GM23248 (cell line): ENCODE measurements at regions not wholly inside any gene's neighbourhood (a gene's known extent, or its start where the extent isn't known, plus 50 kb on each side); places are given as distances from the start of the nearest gene placed in this dataset.

Experiments used
- DNase-seq: peaks from one replicate; pipeline ENCODE4 v3.0.0-alpha.2; 2015
- H2AFZ ChIP-seq: fragments of 200-600 bp; sonication (generic); 2 replicates; pipeline ENCODE4 v1.6.1; 2016; ENCODE audit warnings: antibody characterized with exemption
- H3F3A ChIP-seq: fragments of 200-600 bp; sonication (generic); 2 replicates; pipeline ENCODE4 v1.6.1; 2016; ENCODE audit warnings: mild to moderate bottlenecking, antibody characterized with exemption, mixed run types; ENCODE audit not compliant: insufficient read depth
- H3K27ac ChIP-seq: fragments of 200-600 bp; sonication (generic); 2 replicates; pipeline ENCODE4 v1.5.1; 2016; ENCODE audit warnings: mild to moderate bottlenecking
- H3K27me3 ChIP-seq: fragments of 200-600 bp; sonication (generic); replicated peaks from 2 replicates; pipeline ENCODE4 v1.6.1; 2016; ENCODE audit warnings: mild to moderate bottlenecking; ENCODE audit not compliant: insufficient read depth
- H3K36me3 ChIP-seq: fragments of 200-600 bp; sonication (generic); 2 replicates; pipeline ENCODE4 v1.6.1; 2016; ENCODE audit warnings: low read depth, mild to moderate bottlenecking
- H3K4me1 ChIP-seq: fragments of 200-600 bp; sonication (generic); 2 replicates; pipeline ENCODE4 v1.6.1; 2016; ENCODE audit warnings: mild to moderate bottlenecking; ENCODE audit not compliant: insufficient read depth
- H3K4me2 ChIP-seq: fragments of 200-600 bp; sonication (generic); one replicate; pipeline ENCODE4 v1.6.1; 2016; ENCODE audit warnings: mild to moderate bottlenecking; ENCODE audit not compliant: unreplicated experiment
- H3K4me3 ChIP-seq: fragments of 200-600 bp; sonication (generic); 2 replicates; pipeline ENCODE4 v1.5.1; 2016; ENCODE audit warnings: mild to moderate bottlenecking
- H3K79me2 ChIP-seq: fragments of 200-600 bp; sonication (generic); 2 replicates; pipeline ENCODE4 v1.6.1; 2016; ENCODE audit warnings: mild to moderate bottlenecking; ENCODE audit not compliant: insufficient read depth
- H3K9ac ChIP-seq: fragments of 200-600 bp; sonication (generic); 2 replicates; pipeline ENCODE4 v1.6.1; 2016; ENCODE audit warnings: mild to moderate bottlenecking
- H3K9me2 ChIP-seq: fragments of 200-600 bp; sonication (generic); 2 replicates; pipeline ENCODE4 v1.6.1; 2016; ENCODE audit warnings: mixed run types, mild to moderate bottlenecking, moderate library complexity; ENCODE audit not compliant: insufficient read depth
- H3K9me3 ChIP-seq: fragments of 200-600 bp; sonication (generic); one replicate; pipeline ENCODE4 v1.6.1; 2017; ENCODE audit warnings: low read depth
- H4K20me1 ChIP-seq: fragments of 200-600 bp; sonication (generic); 2 replicates; pipeline ENCODE4 v1.6.0; 2016; ENCODE audit not compliant: insufficient read depth
- EZH2 ChIP-seq: fragments of 200-600 bp; sonication (generic); IDR thresholded peaks from 2 replicates; pipeline ENCODE4 v1.6.1; 2018; ENCODE audit warnings: antibody characterized with exemption, mild to moderate bottlenecking; ENCODE audit not compliant: insufficient read depth, poor library complexity, severe bottlenecking
- EZH2phosphoT487 ChIP-seq: fragments of 200-600 bp; sonication (generic); IDR thresholded peaks from 2 replicates; pipeline ENCODE4 v1.6.1; 2018; ENCODE audit warnings: antibody characterized with exemption, moderate library complexity, mild to moderate bottlenecking, low read depth; ENCODE audit not compliant: insufficient read depth
- WGBS, 2 experiments: methylation state at CpG; one replicate each; pipeline ENCODE4 v1.1.6; 2015 to 2017; ENCODE audit warnings: low lambda C conversion rate in 2 of 2, low coverage in 1 of 2; ENCODE audit errors: missing lambda C conversion rate in 2 of 2; 5-methylcytosine and 5-hydroxymethylcytosine counted together
- in situ Hi-C: fragments of 300-500 bp; cut with MboI; formaldehyde crosslinking; loops from 2 replicates; pipeline ENCODE4 v1.15.0; 2020

- Histone ChIP-seq H4K20me1 (no peaks in the 10 kb centered on the region), H3K4me1 (peaks cover 14% of the 10 kb centered on the region), H3K79me2 (no peaks in the 10 kb centered on the region), H3K4me3 (no peak overlapping the region), H3K9ac (no peak overlapping the region), H3K9me3 (no peaks in the 10 kb centered on the region), H3K4me2 (no peak overlapping the region), H2AFZ (no peak overlapping the region), H3K27ac (no peak overlapping the region), H3K36me3 (no peaks in the 10 kb centered on the region), H3K9me2 (no peaks in the 10 kb centered on the region), H3K27me3 (no peaks in the 10 kb centered on the region), H3F3A (0 out of 2 replicates have a peak, but pooled peaks cover 4% of the 10 kb centered on the region)
- in situ Hi-C loops: no loop called here
- WGBS, 2 experiments: 34 to 42% methylated on average over 5 of the region's 5 CpGs
- TF ChIP-seq EZH2phosphoT487 (no peak), EZH2 (no peak)
- DNase-seq: peak; percentile 82
These were observed 198.2 kb upstream of the UBE2E2 start for GRCh38 chr3:23004971-23005370.

DNA sequence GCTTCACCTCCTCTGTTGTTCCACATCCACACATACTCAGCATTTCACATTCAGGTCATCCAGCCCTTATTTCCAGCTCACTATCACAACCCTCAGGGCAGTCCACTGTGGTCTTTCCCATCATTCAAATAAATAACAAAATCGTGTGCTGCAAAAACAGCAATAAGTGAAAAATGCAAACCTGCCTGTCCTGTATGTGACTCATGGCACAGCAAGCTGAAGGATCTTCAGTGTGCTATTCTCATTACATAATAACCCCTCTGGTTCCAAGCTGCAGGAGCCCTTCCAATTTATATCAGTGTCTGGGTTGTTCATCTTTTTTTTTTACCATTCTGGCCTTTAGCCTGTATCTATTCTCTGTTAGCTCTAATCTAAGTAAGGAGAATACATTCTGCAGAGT, 185.3 kb upstream of the UBE2E2 start:
- Histone ChIP-seq H3K27ac (no peak overlapping the region), H3K4me2 (peak overlapping the region; percentile 1), H3K4me1 (peaks cover 12% of the 10 kb centered on the region), H3K9ac (no peak overlapping the region), H4K20me1 (no peaks in the 10 kb centered on the region), H2AFZ (no peak overlapping the region), H3F3A (peaks cover 4% of the 10 kb centered on the region; the same call in 1 of the 2 replicates), H3K9me2 (no peaks in the 10 kb centered on the region), H3K4me3 (no peak overlapping the region), H3K27me3 (0 out of 2 replicates have a peak, but pooled peaks cover 8% of the 10 kb centered on the region), H3K9me3 (no peaks in the 10 kb centered on the region), H3K79me2 (no peaks in the 10 kb centered on the region), H3K36me3 (no peaks in the 10 kb centered on the region)
- DNase-seq: peak; percentile 63
- TF ChIP-seq EZH2: no peak
- no peak for TF ChIP-seq EZH2phosphoT487
- WGBS, 2 experiments: 0% methylated on average over 1 of the region's 1 CpG
- in situ Hi-C loops: no loop called here

GRCh38 chr3:23019596-23020300, 183.4 kb upstream of the UBE2E2 start:
- peaks cover 12% of the 10 kb centered on the region for H3K4me1 ChIP-seq
- H3K9ac ChIP-seq: no peak overlapping the region
- no peaks in the 10 kb centered on the region for H3K9me3 ChIP-seq
- TF ChIP-seq EZH2: no peak
- TF ChIP-seq EZH2phosphoT487: no peak
- H2AFZ ChIP-seq: no peak overlapping the region
- no peak overlapping the region for H3K27ac ChIP-seq
- no peaks in the 10 kb centered on the region for H3K36me3 ChIP-seq
- H3K27me3 ChIP-seq: 0 out of 2 replicates have a peak, but pooled peaks cover 8% of the 10 kb centered on the region
- DNase-seq: no peak
- no peaks in the 10 kb centered on the region for H3K79me2 ChIP-seq
- no peaks in the 10 kb centered on the region for H3K9me2 ChIP-seq
- no peak overlapping the region for H3K4me2 ChIP-seq
- 70 to 77% methylated on average over 4 of the region's 4 CpGs for WGBS, 2 experiments
- peaks cover 4% of the 10 kb centered on the region; the same call in 1 of the 2 replicates for H3F3A ChIP-seq
- in situ Hi-C loops: no loop called here
- H4K20me1 ChIP-seq: no peaks in the 10 kb centered on the region
- no peak overlapping the region for H3K4me3 ChIP-seq

DNA sequence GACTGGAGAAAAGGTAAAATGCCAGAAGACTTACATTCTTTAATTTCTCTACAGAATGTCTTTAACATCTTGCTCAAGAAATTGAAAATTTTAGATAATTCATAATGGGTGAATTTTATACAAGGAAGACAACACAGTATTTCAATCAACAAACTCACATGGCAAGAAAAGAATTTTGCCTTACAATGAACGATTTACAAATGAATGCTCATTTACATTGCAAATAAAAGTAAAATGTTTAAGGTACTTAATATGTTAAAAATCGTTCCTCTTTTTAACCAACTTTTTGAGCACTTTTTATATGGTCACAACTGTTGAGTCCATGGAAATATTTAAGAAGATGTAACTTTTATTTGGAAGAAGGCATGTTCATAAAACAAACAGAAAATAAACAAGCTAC, 174.8 kb upstream of the UBE2E2 start:
- TF ChIP-seq EZH2phosphoT487 (no peak), EZH2 (no peak)
- Histone ChIP-seq H3F3A (no peaks in the 10 kb centered on the region), H3K36me3 (no peaks in the 10 kb centered on the region), H3K9me2 (no peaks in the 10 kb centered on the region), H3K9me3 (no peaks in the 10 kb centered on the region), H4K20me1 (no peaks in the 10 kb centered on the region), H3K27ac (no peak overlapping the region), H3K4me1 (no peaks in the 10 kb centered on the region), H3K4me3 (no peak overlapping the region), H3K9ac (no peak overlapping the region), H3K27me3 (peaks cover 16% of the 10 kb centered on the region; the same call in 1 of the 2 replicates), H2AFZ (no peak overlapping the region), H3K79me2 (no peaks in the 10 kb centered on the region), H3K4me2 (no peak overlapping the region)
- WGBS, 2 experiments: 14 to 27% methylated on average over 2 of the region's 2 CpGs
- in situ Hi-C loops: no loop called here
- no peak for DNase-seq
